Glutamatergic neuron (in vitro differentiated cells): ENCODE measurements at regions not wholly inside any gene's neighbourhood (a gene's known extent, or its start where the extent isn't known, plus 50 kb on each side); places are given as distances from the start of the nearest gene placed in this dataset.

ENCODE experiments used
- DNase-seq: peaks from one replicate; pipeline ENCODE4 v3.0.0; 2022
- H3K27ac Mint-ChIP-seq: one replicate; pipeline ENCODE4 v1.8.0; 2020; ENCODE audit warnings: mild to moderate bottlenecking, mixed read lengths, inconsistent platforms; ENCODE audit not compliant: unreplicated experiment
- H3K27me3 Mint-ChIP-seq: one replicate; pipeline ENCODE4 v1.8.0; 2020; ENCODE audit warnings: mild to moderate bottlenecking, moderate library complexity, mixed read lengths, inconsistent platforms; ENCODE audit not compliant: unreplicated experiment
- H3K36me3 Mint-ChIP-seq: one replicate; pipeline ENCODE4 v1.8.0; 2020; ENCODE audit warnings: mild to moderate bottlenecking, mixed read lengths, inconsistent platforms; ENCODE audit not compliant: unreplicated experiment
- H3K4me1 Mint-ChIP-seq: one replicate; pipeline ENCODE4 v1.8.0; 2020; ENCODE audit warnings: mild to moderate bottlenecking, low read depth, mixed read lengths, inconsistent platforms; ENCODE audit not compliant: unreplicated experiment
- H3K4me3 Mint-ChIP-seq: one replicate; pipeline ENCODE4 v1.8.0; 2020; ENCODE audit warnings: mild to moderate bottlenecking, mixed read lengths, inconsistent platforms; ENCODE audit not compliant: unreplicated experiment
- H3K9me3 Mint-ChIP-seq: one replicate; pipeline ENCODE4 v1.8.0; 2020; ENCODE audit warnings: mild to moderate bottlenecking, moderate library complexity, mixed read lengths, inconsistent platforms; ENCODE audit not compliant: unreplicated experiment
- CTCF ChIP-seq: fragments of 200-600 bp; sonication (generic); IDR thresholded peaks from one replicate; pipeline ENCODE4 v1.5.0; 2021; ENCODE audit not compliant: partially characterized antibody, unreplicated experiment

DNA sequence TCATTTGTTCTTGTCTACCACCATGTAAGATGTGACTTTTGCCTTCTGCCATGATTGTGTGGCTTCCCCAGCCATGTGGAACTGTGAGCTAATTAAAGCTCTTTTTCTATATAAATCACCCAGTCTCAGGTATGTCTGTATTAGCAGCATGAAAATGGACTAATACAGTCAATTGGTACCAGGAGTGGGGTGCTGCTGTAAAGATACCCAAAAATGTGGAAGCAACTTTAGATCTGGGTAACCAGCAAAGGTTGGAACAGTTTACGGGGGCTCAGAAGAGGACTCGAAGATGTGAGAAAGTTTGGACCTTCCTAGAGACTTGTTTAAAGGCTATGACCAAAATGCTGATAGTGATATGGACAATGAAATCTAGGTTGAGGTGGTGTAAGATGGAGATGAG, 488.9 kb downstream of the ISL1 start:
- no peak for DNase-seq
- TF ChIP-seq CTCF, result no peak
- Mint-ChIP-seq H3K4me1 (no peaks in the 10 kb centered on the region), H3K9me3 (peaks cover 2% of the 10 kb centered on the region), H3K27me3 (no peaks in the 10 kb centered on the region), H3K27ac (no peak overlapping the region), H3K4me3 (no peak overlapping the region), H3K36me3 (peaks cover 9% of the 10 kb centered on the region)

GRCh38 chr5:51881901-51882300, 498.7 kb downstream of the ISL1 start:
- H3K4me3 Mint-ChIP-seq, result no peak overlapping the region
- H3K27ac Mint-ChIP-seq, result no peak overlapping the region
- TF ChIP-seq CTCF, result no peak
- H3K36me3 Mint-ChIP-seq, result no peaks in the 10 kb centered on the region
- peaks cover 8% of the 10 kb centered on the region for H3K4me1 Mint-ChIP-seq
- H3K9me3 Mint-ChIP-seq, result no peaks in the 10 kb centered on the region
- no peak for DNase-seq
- no peaks in the 10 kb centered on the region for H3K27me3 Mint-ChIP-seq

DNA sequence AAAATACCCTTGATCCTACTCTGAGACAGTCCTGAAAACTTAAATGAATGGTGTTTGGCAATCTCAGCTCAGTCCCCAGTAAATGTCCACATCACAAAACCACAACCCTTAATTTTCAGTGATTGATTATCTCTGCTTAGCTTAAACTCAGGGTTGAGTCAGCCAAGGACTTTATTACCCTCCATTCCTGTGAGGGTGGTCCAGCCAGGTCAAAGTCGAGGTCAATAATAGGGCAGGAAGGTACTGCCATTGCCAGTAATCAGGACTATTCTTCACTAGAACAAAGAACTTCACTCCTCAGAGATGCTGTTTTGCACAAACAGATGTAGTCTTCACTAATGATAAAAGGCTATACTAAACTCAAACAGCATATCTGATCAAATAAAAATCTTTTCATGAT, 499.4 kb downstream of the ISL1 start:
- H3K36me3 Mint-ChIP-seq, result no peaks in the 10 kb centered on the region
- no peak for DNase-seq
- H3K4me1 Mint-ChIP-seq, result peaks cover 8% of the 10 kb centered on the region
- H3K27ac Mint-ChIP-seq, result no peak overlapping the region
- no peaks in the 10 kb centered on the region for H3K9me3 Mint-ChIP-seq
- H3K27me3 Mint-ChIP-seq, result no peaks in the 10 kb centered on the region
- H3K4me3 Mint-ChIP-seq, result no peak overlapping the region
- TF ChIP-seq CTCF, result no peak

DNA sequence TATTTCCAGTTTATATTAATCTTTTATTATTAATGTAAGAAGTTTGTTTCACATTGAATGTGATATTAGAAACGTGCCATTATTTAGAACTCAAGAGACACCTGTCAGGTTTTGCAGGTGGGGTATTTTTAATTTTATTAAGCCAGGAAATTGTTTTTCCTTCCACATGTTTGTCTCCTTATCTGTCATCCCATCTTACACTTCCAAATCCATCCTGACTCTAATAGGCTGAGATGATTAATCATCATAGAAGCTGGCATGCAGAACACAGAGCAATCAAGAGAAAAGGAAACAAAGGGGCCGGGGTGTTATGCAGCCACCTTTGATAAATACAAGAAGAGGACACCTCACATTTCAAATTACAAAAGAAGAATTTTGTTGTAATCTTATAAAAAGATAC, 506.5 kb downstream of the ISL1 start:
- H3K4me3 Mint-ChIP-seq, result no peak overlapping the region
- no peak overlapping the region for H3K27ac Mint-ChIP-seq
- peaks cover 2% of the 10 kb centered on the region for H3K9me3 Mint-ChIP-seq
- H3K27me3 Mint-ChIP-seq, result peaks cover 3% of the 10 kb centered on the region
- no peaks in the 10 kb centered on the region for H3K36me3 Mint-ChIP-seq
- no peaks in the 10 kb centered on the region for H3K4me1 Mint-ChIP-seq
- DNase-seq, result no peak
- no peak for TF ChIP-seq CTCF

- peaks cover 2% of the 10 kb centered on the region for H3K9me3 Mint-ChIP-seq
These were observed 507.3 kb downstream of the ISL1 start for GRCh38 chr5:51890435-51891116.

More at GRCh38 chr5:51890435-51891116, 507.3 kb downstream of the ISL1 start:
- Mint-ChIP-seq H3K36me3 (no peaks in the 10 kb centered on the region), H3K4me1 (no peaks in the 10 kb centered on the region), H3K27ac (no peak overlapping the region), H3K4me3 (no peak overlapping the region), H3K27me3 (peaks cover 3% of the 10 kb centered on the region)
- no peak for TF ChIP-seq CTCF
- DNase-seq, result no peak
